Tibial artery (tissue), 4 donors: ENCODE measurements at regions not wholly inside any gene's neighbourhood (a gene's known extent, or its start where the extent isn't known, plus 50 kb on each side); places are given as distances from the start of the nearest gene placed in this dataset.

Experiments
- DNase-seq, 2 donors: peaks; one replicate each; pipeline ENCODE4 v3.0.0-alpha.2; 2019
- H3K27ac ChIP-seq, 2 donors: fragments of 200-600 bp; sonication (generic) in 1 of 2; 1 replicate in 1 of 2; 2 replicates in 1 of 2; pipeline ENCODE4 v1.5.1; 2018 to 2019; ENCODE audit warnings: mild to moderate bottlenecking in 1 of 2
- H3K27me3 ChIP-seq, 2 donors: fragments of 200-600 bp; sonication (generic) in 1 of 2; one replicate each; pipeline versions ENCODE4 v1.5.1 to v1.6.0; 2016 to 2019
- H3K36me3 ChIP-seq, 3 donors: fragments of 200-600 bp; sonication (generic) in 2 of 3; one replicate each; pipeline ENCODE4 v1.5.1; 2016 to 2019; ENCODE audit warnings: mild to moderate bottlenecking in 2 of 3
- H3K4me1 ChIP-seq, 4 donors: fragments of 200-600 bp; sonication (generic) in 2 of 4; 1 replicate in 3 of 4; 2 replicates in 1 of 4; pipeline ENCODE4 v1.5.1; 2016 to 2019
- H3K4me3 ChIP-seq, 2 donors: fragments of 200-600 bp; sonication (generic) in 1 of 2; 1 replicate in 1 of 2; 2 replicates in 1 of 2; pipeline ENCODE4 v1.5.1; 2018 to 2019; ENCODE audit warnings: mild to moderate bottlenecking in 2 of 2
- H3K9me3 ChIP-seq, 3 donors: fragments of 200-600 bp; sonication (generic) in 1 of 3; one replicate each; pipeline ENCODE4 v1.5.1; 2016 to 2019
- CTCF ChIP-seq, 2 experiments: fragments of 200-600 bp in 1 of 2; fragments of 450-650 bp in 1 of 2; IDR thresholded peaks; one replicate each; pipeline ENCODE4 v1.5.1; 2017 to 2019; ENCODE audit warnings: antibody characterized with exemption in 2 of 2, mild to moderate bottlenecking in 1 of 2, moderate library complexity in 1 of 2
- intact Hi-C: fragments of 100-400 bp; cut with DNase I; formaldehyde crosslinking; loops from one replicate; pipeline ENCODE4 v1.15.0; 2023; ENCODE audit warnings: low total_unique reads

GRCh38 chr4:162684998-162685397 lies 481.7 kb downstream of the NAF1 start:
- TF ChIP-seq CTCF (IDR thresholded peaks at IDR 0.05): no peak
- Histone ChIP-seq H3K36me3 (no peaks in the 10 kb centered on the region), H3K9me3 (no peaks in the 10 kb centered on the region), H3K4me1 (no peaks in the 10 kb centered on the region), H3K27ac (no peak overlapping the region), H3K4me3 (no peak overlapping the region), H3K27me3 (no peaks in the 10 kb centered on the region)
- DNase-seq: no peak
- intact Hi-C loops: no loop called here

- Histone ChIP-seq H3K4me1 (no peaks in the 10 kb centered on the region), H3K36me3 (no peaks in the 10 kb centered on the region), H3K9me3 (peaks cover 0 to under 1% (median 0%) of the 10 kb centered on the region in 3 donors), H3K4me3 (no peak overlapping the region), H3K27ac (no peak overlapping the region), H3K27me3 (no peaks in the 10 kb centered on the region)
- no peak for DNase-seq
- no peak for TF ChIP-seq CTCF (IDR thresholded peaks at IDR 0.05)
- intact Hi-C loops: no loop called here
Observed at GRCh38 chr4:162684371-162684700, 482.4 kb downstream of the NAF1 start.

- no peak overlapping the region for H3K4me3 ChIP-seq
- intact Hi-C loops: no loop called here
- peaks cover 0 to 6% (median 0%) of the 10 kb centered on the region in 3 donors for H3K9me3 ChIP-seq
- no peaks in the 10 kb centered on the region for H3K27me3 ChIP-seq
- H3K27ac ChIP-seq: no peak overlapping the region
- no peak for TF ChIP-seq CTCF (IDR thresholded peaks at IDR 0.05)
- no peak for DNase-seq
- H3K4me1 ChIP-seq: no peaks in the 10 kb centered on the region
- H3K36me3 ChIP-seq: no peaks in the 10 kb centered on the region
Observed at GRCh38 chr4:162683659-162684370, 482.9 kb downstream of the NAF1 start.

GRCh38 chr4:162682651-162683050 lies 484.0 kb downstream of the NAF1 start:
- no peaks in the 10 kb centered on the region for H3K27me3 ChIP-seq
- H3K4me3 ChIP-seq: no peak overlapping the region
- H3K4me1 ChIP-seq: no peaks in the 10 kb centered on the region
- no peak overlapping the region for H3K27ac ChIP-seq
- intact Hi-C loops: no loop called here
- H3K9me3 ChIP-seq: peaks cover 0 to 6% (median 0%) of the 10 kb centered on the region in 3 donors
- no peak for TF ChIP-seq CTCF (IDR thresholded peaks at IDR 0.05)
- DNase-seq: no peak
- H3K36me3 ChIP-seq: no peaks in the 10 kb centered on the region

- intact Hi-C loops: no loop called here
- Histone ChIP-seq H3K27me3 (no peaks in the 10 kb centered on the region), H3K27ac (no peak overlapping the region), H3K9me3 (peaks cover 0 to 6% (median 0%) of the 10 kb centered on the region in 3 donors), H3K4me3 (no peak overlapping the region), H3K36me3 (no peaks in the 10 kb centered on the region), H3K4me1 (no peaks in the 10 kb centered on the region)
- DNase-seq: no peak
- no peak for TF ChIP-seq CTCF (IDR thresholded peaks at IDR 0.05)
Observed at GRCh38 chr4:162681212-162681611, 485.5 kb downstream of the NAF1 start.

- H3K27me3 ChIP-seq: no peaks in the 10 kb centered on the region
- intact Hi-C loops: no loop called here
- TF ChIP-seq CTCF (IDR thresholded peaks at IDR 0.05): no peak
Observed at GRCh38 chr4:162675661-162676060, 491.0 kb downstream of the NAF1 start.

More at GRCh38 chr4:162675661-162676060, 491.0 kb downstream of the NAF1 start:
- no peak overlapping the region for H3K4me3 ChIP-seq
- no peaks in the 10 kb centered on the region for H3K36me3 ChIP-seq
- H3K27ac ChIP-seq: no peak overlapping the region
- no peaks in the 10 kb centered on the region for H3K4me1 ChIP-seq
- DNase-seq: no peak
- peaks cover 0 to 6% (median 0%) of the 10 kb centered on the region in 3 donors for H3K9me3 ChIP-seq
